Right kidney (tissue), 1 donor: ENCODE measurements at regions not wholly inside any gene's neighbourhood (a gene's known extent, or its start where the extent isn't known, plus 50 kb on each side); places are given as distances from the start of the nearest gene placed in this dataset.

Experiments
- DNase-seq: peaks from one replicate; pipeline ENCODE4 v3.0.0-alpha.2; 2016

DNA sequence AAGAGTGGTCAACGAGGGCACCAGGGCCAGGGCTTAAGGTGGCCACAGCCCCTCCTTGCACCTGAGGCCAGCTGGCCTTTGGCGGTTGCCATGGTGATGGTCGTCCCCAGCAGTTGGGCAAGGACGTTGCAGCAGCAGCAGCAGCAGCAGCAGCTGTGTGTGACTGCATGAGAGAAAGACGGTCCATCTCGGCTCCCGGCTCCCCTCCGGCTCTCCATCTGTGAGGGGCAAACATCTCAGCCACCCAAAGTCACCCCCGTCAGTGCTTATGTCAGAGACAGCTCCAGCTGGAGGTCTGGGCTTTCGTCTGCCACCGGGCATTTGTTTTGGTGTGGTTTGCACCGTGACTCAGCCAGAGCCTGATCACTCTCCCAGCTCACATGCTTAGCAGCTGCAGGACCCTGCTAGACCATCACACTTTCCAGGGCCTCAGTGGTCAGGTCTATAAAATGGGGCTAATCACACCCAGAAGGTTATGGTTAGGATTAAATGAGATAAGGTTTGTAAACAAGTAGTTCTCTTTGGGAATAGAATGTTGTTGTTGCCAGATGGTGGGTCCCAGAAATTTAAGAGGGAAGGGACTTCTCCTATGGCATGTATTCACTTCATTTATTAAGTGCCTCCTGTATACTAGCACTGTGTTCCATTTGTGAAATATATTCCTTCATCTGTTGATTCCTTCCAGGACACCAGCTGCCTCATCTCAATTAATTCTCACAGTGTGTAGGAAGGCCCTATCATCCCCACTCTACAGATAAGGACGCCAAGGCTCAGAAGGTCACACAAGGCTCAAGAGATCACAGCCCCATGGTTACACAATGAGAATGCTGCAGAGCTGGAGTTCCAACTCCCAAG is 212.6 kb upstream of the LHX5 start:
- no peak for DNase-seq

- no peak for DNase-seq
Measured at GRCh38 chr12:113683574-113683973, 211.9 kb upstream of the LHX5 start.

- no peak for DNase-seq
Measured at GRCh38 chr12:113680868-113681267, 209.2 kb upstream of the LHX5 start.

- DNase-seq, result no peak
Measured at GRCh38 chr12:113678223-113679119, 206.8 kb upstream of the LHX5 start.

DNA sequence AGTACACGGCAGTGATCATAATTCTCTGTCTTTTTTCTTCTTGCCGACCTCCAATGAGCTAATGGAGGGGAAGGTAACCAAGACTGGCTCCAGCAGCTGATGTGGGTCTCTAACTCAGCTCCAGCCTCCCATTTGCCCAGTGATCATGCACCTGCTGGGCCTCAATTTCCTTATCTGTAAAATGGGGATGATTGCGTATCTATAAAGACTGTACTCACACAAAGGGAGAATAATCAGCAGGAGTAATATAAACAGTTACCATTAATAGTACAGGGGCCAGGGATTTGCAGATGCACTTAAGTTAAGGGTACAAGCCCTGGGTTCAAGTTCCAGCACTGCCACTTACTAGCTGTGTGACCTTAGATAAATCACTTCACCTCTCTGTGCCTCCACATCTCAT is 204.9 kb upstream of the LHX5 start:
- DNase-seq, result no peak

- DNase-seq, result no peak
Measured at GRCh38 chr12:113676117-113676516, 204.4 kb upstream of the LHX5 start.

DNA sequence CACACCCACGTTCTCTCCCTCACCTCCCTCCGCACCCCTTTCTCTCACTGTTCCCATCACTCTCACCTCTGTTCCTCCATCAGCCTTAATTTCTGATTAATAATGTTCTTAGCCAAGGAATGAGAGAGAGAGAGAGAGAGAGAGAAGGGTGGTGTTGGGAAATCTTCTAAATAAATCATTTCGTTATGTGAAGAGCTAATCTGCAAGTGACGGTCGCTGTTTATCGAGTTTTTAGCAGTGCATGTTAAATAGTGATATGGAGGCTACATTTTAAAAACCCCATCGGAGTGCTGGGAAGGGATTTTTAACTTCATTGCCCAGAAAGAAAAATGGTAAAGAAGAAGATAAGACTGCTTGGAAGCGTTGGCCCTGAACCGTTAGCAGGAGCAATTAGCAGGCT is 203.3 kb upstream of the LHX5 start:
- DNase-seq, result no peak

GRCh38 chr12:113674302-113674701 is 202.6 kb upstream of the LHX5 start:
- no peak for DNase-seq

DNA sequence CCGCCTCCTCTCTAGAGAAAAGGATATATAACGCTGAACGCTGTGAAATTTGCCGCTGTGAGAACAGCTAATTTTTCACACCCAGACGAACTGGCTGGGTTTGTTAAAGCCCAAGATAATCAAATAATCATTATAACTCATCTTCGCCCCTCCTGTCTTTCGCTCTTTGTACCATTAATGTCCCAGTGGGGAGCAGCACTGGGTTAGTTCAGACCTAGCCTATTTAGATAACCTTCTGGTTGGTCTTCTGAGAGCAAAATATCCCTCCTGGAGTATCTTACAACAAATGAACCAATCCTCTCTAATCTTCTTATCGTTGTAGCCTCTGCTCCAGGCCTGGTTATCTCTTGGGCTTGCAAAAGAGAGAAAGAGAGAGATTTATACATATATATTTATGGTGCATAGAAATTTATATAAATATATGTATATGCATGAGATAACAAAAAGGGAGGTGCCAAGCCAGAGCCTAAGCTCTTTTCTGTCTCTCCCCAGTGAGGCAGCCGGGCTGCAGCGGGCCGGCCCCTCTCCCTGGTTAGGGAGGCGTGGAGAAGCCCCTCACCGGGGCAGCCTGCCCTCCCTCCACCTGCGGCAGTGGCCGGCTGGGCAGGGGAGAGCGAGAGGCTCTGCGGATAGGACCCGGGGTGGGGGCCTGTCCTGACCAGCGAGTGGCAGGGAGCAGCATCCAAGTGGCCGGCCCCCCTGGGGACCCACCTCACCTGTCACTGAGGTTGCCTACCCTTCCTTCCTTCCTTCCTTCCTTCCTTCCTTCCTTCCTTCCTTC is 202.0 kb upstream of the LHX5 start:
- no peak for DNase-seq

GRCh38 chr12:113670742-113671141 is 199.1 kb upstream of the LHX5 start:
- no peak for DNase-seq

GRCh38 chr12:113667676-113668356 is 196.1 kb upstream of the LHX5 start:
- DNase-seq, result no peak

DNA sequence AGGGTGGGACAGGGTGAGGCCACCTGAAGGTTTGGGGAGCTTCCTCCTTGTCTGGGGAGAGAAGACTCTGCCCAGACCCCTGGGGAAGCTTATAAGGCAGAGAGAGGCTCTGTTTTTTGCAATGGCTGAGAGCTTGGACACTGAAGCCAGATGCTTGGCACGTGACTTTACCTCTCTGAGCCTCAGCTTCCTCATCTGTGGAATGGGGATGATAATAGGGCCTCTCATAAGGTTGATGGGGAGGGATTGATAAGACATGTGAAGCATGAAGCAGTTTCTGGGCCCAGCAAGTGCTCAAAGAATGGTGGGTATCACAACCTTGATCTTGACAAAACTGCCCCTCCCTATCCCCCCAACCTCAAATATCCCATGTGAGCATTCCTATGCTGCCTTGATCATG is 195.4 kb upstream of the LHX5 start:
- DNase-seq, result no peak

- DNase-seq, result no peak
Measured at GRCh38 chr12:113666223-113666622, 194.6 kb upstream of the LHX5 start.

DNA sequence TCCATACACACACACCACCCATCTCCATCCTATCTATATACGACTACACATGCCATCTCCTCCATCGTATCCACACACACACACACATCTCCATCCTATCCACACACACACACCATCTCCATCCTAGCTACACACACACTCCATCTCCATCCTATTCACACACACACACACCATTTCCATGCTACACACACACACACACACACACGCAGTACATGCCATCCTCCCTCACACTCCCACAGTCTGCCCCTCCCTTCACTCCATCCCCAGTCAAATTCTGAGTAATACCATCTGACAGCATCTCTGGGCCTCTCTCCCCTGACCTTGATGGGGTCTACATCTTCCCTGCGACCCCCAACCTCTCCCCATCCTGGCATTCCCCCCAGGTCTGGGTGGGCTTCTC is 193.8 kb upstream of the LHX5 start:
- no peak for DNase-seq

GRCh38 chr12:113664224-113664681 is 192.6 kb upstream of the LHX5 start:
- DNase-seq, result no peak

DNA sequence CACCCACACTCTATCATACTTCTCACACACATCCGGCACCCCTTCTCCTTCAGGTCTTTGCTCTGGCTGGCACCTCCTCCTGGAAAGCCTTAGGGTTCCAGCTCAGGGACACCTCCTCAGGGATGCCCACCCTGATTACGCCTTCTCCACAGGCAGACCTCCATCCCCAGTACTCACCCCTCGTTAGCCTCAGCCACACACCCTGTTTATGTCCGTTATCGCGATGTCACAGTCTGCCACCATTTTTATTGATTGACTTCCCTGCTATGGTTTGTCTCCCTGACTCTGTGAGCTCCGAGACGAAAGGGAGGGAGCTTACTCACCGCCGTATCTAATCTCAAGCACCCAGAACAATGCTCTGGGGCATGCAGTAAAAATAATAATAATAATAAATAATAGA is 191.7 kb upstream of the LHX5 start:
- no peak for DNase-seq

- no peak for DNase-seq
Measured at GRCh38 chr12:113660936-113661335, 189.3 kb upstream of the LHX5 start.

DNA sequence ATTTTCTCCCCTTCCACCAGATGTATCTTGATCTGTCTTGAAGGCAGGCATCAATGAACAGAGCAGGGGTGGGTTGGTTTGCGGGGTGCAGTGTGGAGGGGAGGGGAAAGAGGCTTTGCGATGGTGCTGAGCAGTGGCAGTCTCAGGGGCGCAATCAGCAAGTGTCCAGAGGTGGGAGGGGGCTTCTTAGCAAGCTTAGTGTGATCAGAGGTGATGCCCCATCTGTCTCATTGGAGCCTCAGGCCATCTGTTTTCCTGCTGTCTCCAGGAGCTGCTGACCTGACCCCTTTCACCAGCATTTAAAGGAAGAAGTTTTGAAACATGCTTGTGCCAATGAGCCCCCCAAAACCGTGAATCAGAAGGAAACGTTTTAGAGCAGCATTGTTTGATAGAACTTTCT is 187.7 kb upstream of the LHX5 start:
- DNase-seq, result no peak

DNA sequence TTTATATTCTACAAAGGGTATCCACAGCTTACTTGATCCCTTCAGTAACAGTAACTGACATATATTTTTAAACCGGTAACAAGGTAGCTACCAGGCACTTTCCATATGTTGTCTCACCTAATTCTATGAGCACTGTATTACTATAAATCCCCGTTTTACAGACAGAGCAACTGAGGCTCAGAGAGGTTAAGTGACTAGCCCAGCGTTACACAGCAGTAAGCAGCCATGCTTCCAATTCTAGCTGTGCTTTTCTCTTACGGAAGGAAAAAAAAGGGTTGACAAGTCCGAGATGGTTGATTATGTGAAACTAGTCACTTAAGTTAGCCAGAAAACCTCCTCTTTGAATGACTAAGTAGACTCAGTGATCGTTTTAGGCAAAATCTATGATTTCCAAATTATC is 187.3 kb upstream of the LHX5 start:
- no peak for DNase-seq

DNA sequence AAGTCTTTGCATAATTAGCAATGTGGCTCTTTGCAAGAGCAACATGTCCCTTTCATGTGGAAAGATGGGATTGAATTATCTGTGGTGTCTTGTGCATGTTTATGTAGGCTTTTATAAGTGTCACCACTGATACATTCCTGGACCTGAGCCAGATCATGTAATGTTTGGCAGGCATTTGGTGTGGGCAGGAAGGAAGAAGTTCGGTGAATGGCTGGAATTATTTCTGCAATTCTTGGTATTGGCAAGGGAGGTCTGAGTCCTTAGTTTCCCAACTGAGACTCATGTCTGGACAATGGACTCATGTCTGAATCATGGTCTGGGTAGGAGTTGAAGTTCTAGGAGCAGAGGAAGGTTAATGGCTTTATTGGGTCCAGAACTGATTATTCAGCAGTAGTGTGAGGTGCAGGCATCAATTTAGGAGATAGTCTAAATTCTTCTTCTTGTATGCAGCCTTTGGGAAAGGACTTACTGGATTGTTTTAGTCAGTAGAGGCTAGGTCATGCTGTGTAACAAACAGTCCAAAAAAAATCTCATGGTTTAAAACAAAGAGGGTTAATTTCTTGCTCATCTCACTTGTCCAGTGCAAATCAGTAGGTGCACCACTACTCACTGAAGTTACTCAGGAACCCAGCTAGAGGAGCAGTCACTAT is 186.5 kb upstream of the LHX5 start:
- DNase-seq, result no peak

DNA sequence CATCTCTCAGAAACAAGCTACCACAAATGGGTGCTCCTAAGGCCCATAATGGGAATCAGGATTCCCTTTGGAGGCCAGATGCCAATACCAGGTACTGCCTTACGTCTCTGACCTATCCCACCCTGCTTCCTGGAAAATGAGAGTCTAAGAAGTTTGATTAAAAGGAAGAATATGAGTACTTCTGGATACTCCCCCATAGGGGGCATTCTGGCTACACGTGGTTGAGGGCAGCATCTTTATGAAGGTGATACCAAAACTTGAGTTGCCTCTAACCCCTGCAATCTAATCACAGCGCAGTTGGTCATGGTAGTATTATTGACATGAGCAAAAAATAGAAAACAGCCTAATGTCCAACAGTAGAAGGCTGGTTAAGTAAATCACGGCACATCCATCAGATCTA is 184.2 kb upstream of the LHX5 start:
- DNase-seq, result no peak

- DNase-seq, result no peak
Measured at GRCh38 chr12:113655479-113655878, 183.8 kb upstream of the LHX5 start.
